HEK293 (cell line): ENCODE measurements at regions not wholly inside any gene's neighbourhood (a gene's known extent, or its start where the extent isn't known, plus 50 kb on each side); places are given as distances from the start of the nearest gene placed in this dataset.

Experiments used
- CTCF ChIA-PET: fragments of 350-600 bp; formaldehyde crosslinking; extraction: SDS; loops from one replicate; lab custom pipeline; 2021; ENCODE audit warnings: antibody characterized with exemption; lab: Yijun Ruan, JAX
- POLR2A ChIA-PET: fragments of 300-600 bp; formaldehyde crosslinking; extraction: SDS; loops from one replicate; lab custom pipeline; 2020; ENCODE audit warnings: antibody characterized with exemption, inconsistent platforms; lab: Yijun Ruan, JAX
- H3K27ac ChIP-seq: fragments of 200-500 bp; sonication (Bioruptor generic); 2 replicates; pipeline ENCODE4 v1.5.1; 2014; ENCODE audit warnings: low read depth, low read length, control low read depth, inconsistent platforms; ENCODE audit errors: extremely low read depth
- H3K36me3 ChIP-seq, 2 experiments: fragments of 200-500 bp in 1 of 2; sonication (Bioruptor generic) in 1 of 2; 1 replicate in 1 of 2; 2 replicates in 1 of 2; pipeline ENCODE4 v1.5.1; 2014 to 2017; ENCODE audit warnings: inconsistent platforms in 2 of 2, low read length in 2 of 2; ENCODE audit not compliant: control insufficient read depth in 2 of 2, insufficient read depth in 1 of 2
- H3K4me1 ChIP-seq: fragments of 200-500 bp; sonication (Bioruptor generic); 2 replicates; pipeline ENCODE4 v1.5.1; 2014; ENCODE audit warnings: mild to moderate bottlenecking, low read length, inconsistent platforms; ENCODE audit not compliant: control insufficient read depth, insufficient read depth
- H3K4me3 ChIP-seq: 2 replicates; pipeline ENCODE4 v1.5.1; 2011; ENCODE audit warnings: low read depth, mild to moderate bottlenecking, control low read depth, low read length, moderate library complexity
- H3K9me3 ChIP-seq: fragments of 200-500 bp; sonication (Bioruptor generic); 2 replicates; pipeline ENCODE4 v1.5.1; 2014; ENCODE audit warnings: low read depth, low read length, inconsistent platforms; ENCODE audit not compliant: control insufficient read depth, insufficient read depth
- GLI4 ChIP-seq: fragments of 450-650 bp; formaldehyde crosslinking; IDR thresholded peaks from 2 replicates; pipeline ENCODE4 v1.5.1; 2016; ENCODE audit warnings: missing biosample characterization, missing genetic modification characterization
- KLF1 ChIP-seq: fragments of 450-650 bp; formaldehyde crosslinking; IDR thresholded peaks from 2 replicates; pipeline ENCODE4 v1.5.1; 2016; ENCODE audit warnings: missing biosample characterization, missing genetic modification characterization
- MZF1 ChIP-seq: fragments of 450-650 bp; formaldehyde crosslinking; IDR thresholded peaks from 2 replicates; pipeline ENCODE4 v1.5.1; 2017; ENCODE audit warnings: missing biosample characterization, missing genetic modification characterization, borderline replicate concordance
- SP3 ChIP-seq: fragments of 450-650 bp; formaldehyde crosslinking; IDR thresholded peaks from 2 replicates; pipeline ENCODE4 v1.5.1; 2016; ENCODE audit warnings: missing biosample characterization, missing genetic modification characterization
- ZBTB7A ChIP-seq: fragments of 450-650 bp; formaldehyde crosslinking; IDR thresholded peaks from 2 replicates; pipeline ENCODE4 v1.5.1; 2016; ENCODE audit warnings: low read depth, missing biosample characterization, missing genetic modification characterization
- ZEB2 ChIP-seq: fragments of 450-650 bp; formaldehyde crosslinking; IDR thresholded peaks from 2 replicates; pipeline ENCODE4 v1.5.1; 2016; ENCODE audit warnings: missing biosample characterization, missing genetic modification characterization
- ZIC2 ChIP-seq: fragments of 450-650 bp; formaldehyde crosslinking; IDR thresholded peaks from 2 replicates; pipeline ENCODE4 v1.5.1; 2016; ENCODE audit warnings: missing biosample characterization, missing genetic modification characterization
- ZNF10 ChIP-seq: fragments of 450-650 bp; formaldehyde crosslinking; IDR thresholded peaks from 2 replicates; pipeline ENCODE4 v1.5.1; 2017; ENCODE audit warnings: missing biosample characterization, missing genetic modification characterization
- ZNF2 ChIP-seq: fragments of 450-650 bp; formaldehyde crosslinking; IDR thresholded peaks from 2 replicates; pipeline ENCODE4 v1.5.1; 2016; ENCODE audit warnings: missing biosample characterization, missing genetic modification characterization
- ZNF214 ChIP-seq: fragments of 450-650 bp; formaldehyde crosslinking; IDR thresholded peaks from 2 replicates; pipeline ENCODE4 v1.5.1; 2017; ENCODE audit warnings: missing biosample characterization, mild to moderate bottlenecking, missing genetic modification characterization, borderline replicate concordance
- ZNF335 ChIP-seq: fragments of 450-650 bp; formaldehyde crosslinking; conservative IDR thresholded peaks from 2 replicates; pipeline ENCODE4 v1.5.1; 2016; ENCODE audit warnings: missing biosample characterization, missing genetic modification characterization
- ZNF366 ChIP-seq: fragments of 450-650 bp; formaldehyde crosslinking; conservative IDR thresholded peaks from 2 replicates; pipeline ENCODE4 v1.5.1; 2016; ENCODE audit warnings: missing biosample characterization, missing genetic modification characterization
- ZNF416 ChIP-seq: fragments of 450-650 bp; formaldehyde crosslinking; IDR thresholded peaks from 2 replicates; pipeline ENCODE4 v1.5.1; 2016; ENCODE audit warnings: missing biosample characterization, missing genetic modification characterization
- ZNF555 ChIP-seq: fragments of 450-650 bp; formaldehyde crosslinking; conservative IDR thresholded peaks from 2 replicates; pipeline ENCODE4 v1.5.1; 2017; ENCODE audit warnings: missing biosample characterization, mild to moderate bottlenecking, missing genetic modification characterization, inconsistent platforms
- ZNF624 ChIP-seq: fragments of 450-650 bp; formaldehyde crosslinking; IDR thresholded peaks from 2 replicates; pipeline ENCODE4 v1.5.1; 2017; ENCODE audit warnings: missing biosample characterization, missing genetic modification characterization
- ZNF629 ChIP-seq: fragments of 450-650 bp; formaldehyde crosslinking; IDR thresholded peaks from 2 replicates; pipeline ENCODE4 v1.5.1; 2017; ENCODE audit warnings: missing biosample characterization, missing genetic modification characterization
- ZNF660 ChIP-seq: fragments of 450-650 bp; IDR thresholded peaks from 2 replicates; pipeline ENCODE4 v1.5.1; 2018; ENCODE audit warnings: missing biosample characterization, mild to moderate bottlenecking, missing genetic modification characterization
- ZNF670 ChIP-seq: fragments of 450-650 bp; formaldehyde crosslinking; IDR thresholded peaks from 2 replicates; pipeline ENCODE4 v1.5.1; 2016; ENCODE audit warnings: missing biosample characterization, missing genetic modification characterization, low read depth
- ZNF791 ChIP-seq: fragments of 450-650 bp; formaldehyde crosslinking; IDR thresholded peaks from 2 replicates; pipeline ENCODE4 v1.5.1; 2016; ENCODE audit warnings: missing biosample characterization, missing genetic modification characterization
- TF ChIP-seq, protein P1 (sequence below): fragments of 450-650 bp; formaldehyde crosslinking; IDR thresholded peaks from 2 replicates; pipeline ENCODE4 v1.5.1; 2016; ENCODE audit warnings: missing biosample characterization, missing genetic modification characterization

DNA sequence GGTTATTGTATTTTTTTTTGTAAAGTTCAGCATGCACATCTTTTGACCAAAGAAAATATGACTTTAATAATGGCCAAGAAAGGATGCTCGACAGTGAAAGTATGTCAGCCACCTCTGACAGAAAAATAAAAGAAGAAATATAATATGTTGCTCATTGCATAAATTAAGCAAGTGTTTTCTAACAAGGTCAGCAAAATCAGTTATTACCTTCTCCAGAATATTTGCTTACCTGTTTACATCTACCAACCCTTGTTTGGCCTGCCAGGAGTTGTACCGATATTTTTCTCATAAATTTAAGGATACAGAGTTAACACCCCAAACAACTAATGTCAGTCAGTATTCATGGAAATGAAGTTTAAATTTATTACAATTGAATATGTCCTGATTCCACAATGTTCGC lies 685.4 kb downstream of the PLA2G4A start:
- Histone ChIP-seq H3K4me1 (no peaks in the 10 kb centered on the region), H3K27ac (no peak overlapping the region), H3K36me3 (no peaks in the 10 kb centered on the region), H3K4me3 (no peak overlapping the region), H3K9me3 (no peaks in the 10 kb centered on the region)
- ChIA-PET POLR2A (no interaction called here), CTCF (no interaction called here)
- TF ChIP-seq ZNF416 (no peak), ZNF624 (tag by site-specific recombination) (no peak), ZNF555 (tag by site-specific recombination) (no peak), SP3 (no peak), ZNF335 (tag by site-specific recombination) (no peak), ZNF10 (tag by site-specific recombination) (no peak), ZNF629 (no peak), ZNF2 (tag by site-specific recombination) (no peak), ZNF791 (no peak), MZF1 (tag by site-specific recombination) (no peak), ZBTB7A (tag by site-specific recombination) (no peak), ZNF670 (tag by site-specific recombination) (no peak), GLI4 (tag by site-specific recombination) (no peak)
- TF ChIP-seq, protein P1, sequence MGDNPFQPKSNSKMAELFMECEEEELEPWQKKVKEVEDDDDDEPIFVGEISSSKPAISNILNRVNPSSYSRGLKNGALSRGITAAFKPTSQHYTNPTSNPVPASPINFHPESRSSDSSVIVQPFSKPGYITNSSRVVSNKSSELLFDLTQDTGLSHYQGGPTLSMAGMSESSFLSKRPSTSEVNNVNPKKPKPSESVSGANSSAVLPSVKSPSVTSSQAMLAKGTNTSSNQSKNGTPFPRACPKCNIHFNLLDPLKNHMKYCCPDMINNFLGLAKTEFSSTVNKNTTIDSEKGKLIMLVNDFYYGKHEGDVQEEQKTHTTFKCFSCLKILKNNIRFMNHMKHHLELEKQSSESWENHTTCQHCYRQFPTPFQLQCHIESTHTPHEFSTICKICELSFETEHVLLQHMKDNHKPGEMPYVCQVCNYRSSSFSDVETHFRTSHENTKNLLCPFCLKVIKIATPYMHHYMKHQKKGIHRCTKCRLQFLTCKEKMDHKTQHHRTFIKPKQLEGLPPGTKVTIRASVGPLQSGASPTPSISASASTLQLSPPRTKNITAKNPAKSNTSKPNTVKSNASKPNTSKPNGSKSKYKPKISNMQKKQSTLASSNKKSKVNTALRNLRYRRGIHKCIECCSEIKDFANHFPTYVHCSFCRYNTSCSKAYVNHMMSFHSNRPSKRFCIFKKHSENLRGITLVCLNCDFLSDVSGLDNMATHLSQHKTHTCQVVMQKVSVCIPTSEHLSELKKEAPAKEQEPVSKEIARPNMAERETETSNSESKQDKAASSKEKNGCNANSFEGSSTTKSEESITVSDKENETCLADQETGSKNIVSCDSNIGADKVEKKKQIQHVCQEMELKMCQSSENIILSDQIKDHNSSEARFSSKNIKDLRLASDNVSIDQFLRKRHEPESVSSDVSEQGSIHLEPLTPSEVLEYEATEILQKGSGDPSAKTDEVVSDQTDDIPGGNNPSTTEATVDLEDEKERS, result no peak

DNA sequence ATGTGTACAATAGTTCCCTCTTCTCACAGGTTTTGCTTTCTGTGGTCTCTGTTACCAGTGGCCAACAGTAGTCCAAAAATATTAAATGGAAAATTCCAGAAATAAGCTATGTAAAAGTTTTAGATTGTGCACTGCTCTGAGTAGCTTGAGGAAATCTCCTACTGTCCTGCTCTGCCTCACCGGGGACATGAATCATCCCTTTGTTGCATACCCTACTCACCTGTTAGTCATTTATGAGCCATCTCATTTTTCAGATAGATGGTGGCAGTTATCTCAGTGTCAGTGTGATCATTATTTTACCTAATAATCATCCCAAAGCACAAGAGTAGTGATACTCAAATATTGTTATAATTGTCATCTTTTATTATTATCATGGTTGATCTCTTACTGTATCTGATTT lies 688.1 kb downstream of the PLA2G4A start:
- Histone ChIP-seq H3K9me3 (no peaks in the 10 kb centered on the region), H3K4me1 (no peaks in the 10 kb centered on the region), H3K27ac (no peak overlapping the region), H3K4me3 (no peak overlapping the region), H3K36me3 (no peaks in the 10 kb centered on the region)
- ChIA-PET CTCF (no interaction called here), POLR2A (no interaction called here)
- TF ChIP-seq ZNF366 (tag by site-specific recombination) (no peak), ZNF660 (tag by site-specific recombination) (no peak)

DNA sequence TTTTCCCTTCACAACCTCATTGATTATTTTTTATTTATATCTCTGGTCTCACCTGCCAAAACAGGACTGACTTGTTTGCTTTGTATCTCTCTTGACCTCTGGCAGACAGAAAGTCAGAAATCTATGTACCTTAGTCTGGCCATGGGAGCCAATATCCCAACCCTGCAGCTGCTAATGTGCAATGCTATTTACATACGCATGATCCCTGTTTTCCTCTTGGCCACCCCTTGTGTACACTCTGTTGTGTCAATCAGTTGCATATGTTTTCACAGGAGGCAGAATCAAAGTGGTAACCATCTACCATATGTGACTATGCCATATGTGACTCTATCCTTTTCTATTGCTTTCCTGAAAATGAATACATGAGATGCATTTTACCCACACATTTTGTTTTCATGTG lies 688.8 kb downstream of the PLA2G4A start:
- Histone ChIP-seq H3K36me3 (no peaks in the 10 kb centered on the region), H3K4me1 (no peaks in the 10 kb centered on the region), H3K4me3 (no peak overlapping the region), H3K27ac (no peak overlapping the region), H3K9me3 (no peaks in the 10 kb centered on the region)
- CTCF ChIA-PET, result no interaction called here
- POLR2A ChIA-PET, result no interaction called here
- TF ChIP-seq KLF1 (tag by site-specific recombination), result no peak
- TF ChIP-seq ZEB2 (tag by site-specific recombination), result no peak
- TF ChIP-seq ZNF214 (tag by site-specific recombination), result no peak
- no peak for TF ChIP-seq ZIC2 (tag by site-specific recombination)
